ENCODE measurements at regions not wholly inside any gene's neighbourhood (a gene's known extent, or its start where the extent isn't known, plus 50 kb on each side); places are given as distances from the start of the nearest gene placed in this dataset.
"Not testable (repeated sequence)": the region's sequence is repeated elsewhere in the genome, so short reads cannot be mapped to it uniquely, and the experiment has no call there.

- no peak for DNase-seq (ENCODE audit: low read depth in 2 of 2)
These were observed 768.6 kb downstream of the UQCRFS1 start for GRCh38 chr19:28444362-28444761.

- no peak for DNase-seq (ENCODE audit: low read depth in 2 of 2)
These were observed 769.6 kb downstream of the UQCRFS1 start for GRCh38 chr19:28443361-28443760.

DNA sequence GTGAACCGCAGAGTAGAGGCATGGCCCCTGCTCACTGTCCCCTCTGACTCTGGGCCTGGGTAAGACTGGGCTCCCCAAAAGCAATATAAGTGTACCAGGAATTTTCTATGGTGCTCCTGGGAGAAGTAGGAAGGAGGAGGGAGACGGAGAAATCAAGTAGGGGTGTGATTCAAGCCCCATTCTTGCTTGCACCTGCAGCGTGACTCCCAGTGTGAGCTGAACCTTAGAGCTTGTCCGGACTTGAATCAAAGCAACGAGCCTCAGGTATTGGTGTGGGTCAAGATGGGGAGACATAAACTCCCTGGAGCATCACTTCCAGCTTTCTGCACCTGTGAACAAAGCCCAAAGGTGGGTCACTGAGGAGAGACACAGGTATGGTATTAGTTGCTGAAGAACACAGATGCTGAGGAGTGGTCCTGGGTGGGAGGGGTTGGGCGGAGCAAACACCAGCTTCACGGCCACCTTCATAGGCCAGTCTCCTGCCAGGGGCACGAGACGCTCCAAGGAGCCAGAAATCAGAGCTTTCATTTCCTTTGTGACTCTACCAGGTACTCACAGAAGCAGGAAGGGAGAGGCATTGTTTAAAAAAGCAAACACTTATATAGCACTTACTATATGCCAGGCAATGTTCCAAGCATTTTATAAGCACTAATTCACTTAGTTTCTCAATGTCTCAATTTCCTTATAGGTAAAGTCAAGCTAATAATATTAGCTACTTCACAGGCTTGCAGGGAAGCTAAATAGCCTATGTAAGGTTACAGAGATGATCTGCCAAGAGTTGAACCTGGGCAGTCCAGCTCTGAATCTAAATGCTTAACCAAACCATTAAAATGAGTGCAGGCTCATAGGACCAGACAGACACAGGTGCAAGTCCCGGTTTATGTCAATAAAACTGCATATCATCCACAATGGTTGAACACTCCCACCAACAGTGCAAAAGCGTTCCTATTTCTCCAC is 775.3 kb downstream of the UQCRFS1 start:
- no peak for DNase-seq (ENCODE audit: low read depth in 2 of 2)

DNA sequence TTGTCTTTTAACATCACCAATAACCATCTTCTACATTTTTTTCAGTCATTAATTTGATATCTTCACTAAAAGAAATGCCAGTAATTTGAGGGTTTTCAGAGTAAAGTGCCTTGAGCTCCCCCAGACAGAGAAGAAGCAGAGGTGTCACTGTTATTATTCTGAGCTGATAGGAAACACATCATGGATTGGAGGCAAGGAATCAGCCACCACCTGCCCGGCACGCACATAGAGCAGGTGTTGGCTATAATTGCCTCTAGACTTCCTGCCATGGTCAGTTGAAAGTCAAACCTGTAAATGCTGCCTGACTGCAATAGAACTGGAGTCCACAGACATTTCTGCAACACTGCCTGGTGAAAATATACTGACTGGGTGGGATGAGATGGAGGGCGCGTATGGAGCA is 776.6 kb downstream of the UQCRFS1 start:
- no peak for DNase-seq (ENCODE audit: low read depth in 2 of 2)

- DNase-seq (ENCODE audit: low read depth in 2 of 2) = no peak
These were observed 777.2 kb downstream of the UQCRFS1 start for GRCh38 chr19:28435551-28436271.

GRCh38 chr19:28434794-28435193 is 778.2 kb downstream of the UQCRFS1 start:
- not testable (repeated sequence) for DNase-seq (ENCODE audit: low read depth in 2 of 2)

- not testable (repeated sequence) for DNase-seq (ENCODE audit: low read depth in 2 of 2)
These were observed 778.6 kb downstream of the UQCRFS1 start for GRCh38 chr19:28434365-28434764.

DNA sequence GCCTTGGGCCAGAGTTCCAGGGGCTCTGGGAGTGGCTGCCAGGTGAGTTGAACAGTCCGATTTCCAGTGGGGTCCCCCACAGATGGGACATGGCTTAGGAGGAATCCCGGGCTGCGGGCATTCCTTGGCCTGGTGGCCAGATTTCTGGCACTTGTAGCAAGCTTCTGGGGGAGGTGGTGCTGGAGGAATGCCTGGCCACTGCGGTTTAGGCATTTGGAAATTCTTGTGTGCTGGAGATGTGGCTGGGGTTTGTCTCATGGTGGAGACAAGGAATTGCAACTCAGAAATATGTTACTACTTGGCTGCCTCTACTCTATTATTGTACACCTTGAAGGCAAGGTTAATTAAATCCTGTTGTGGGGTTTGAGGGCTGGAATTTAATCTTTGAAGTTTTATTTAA is 779.8 kb downstream of the UQCRFS1 start:
- DNase-seq (ENCODE audit: low read depth in 2 of 2) = not testable (repeated sequence)

DNA sequence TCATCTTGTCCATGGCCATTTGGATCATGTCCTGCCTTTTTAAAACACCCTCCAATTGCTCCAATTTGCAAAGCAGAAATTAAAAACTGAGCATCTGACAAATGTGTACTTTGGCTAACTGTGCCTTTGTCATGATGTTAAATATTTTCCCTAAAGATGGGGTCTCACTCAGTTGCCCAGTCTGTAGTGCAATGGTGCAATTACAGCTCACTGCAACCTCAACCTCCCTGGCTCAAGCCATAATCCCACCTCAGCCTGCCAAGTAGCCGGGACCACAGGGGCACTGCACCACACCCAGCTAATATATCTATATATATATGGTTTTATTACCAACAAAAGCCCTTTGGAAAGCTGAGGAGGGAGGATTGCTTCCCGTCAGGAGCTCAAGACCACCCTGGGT is 782.7 kb downstream of the UQCRFS1 start:
- no peak for DNase-seq (ENCODE audit: low read depth in 2 of 2)

DNA sequence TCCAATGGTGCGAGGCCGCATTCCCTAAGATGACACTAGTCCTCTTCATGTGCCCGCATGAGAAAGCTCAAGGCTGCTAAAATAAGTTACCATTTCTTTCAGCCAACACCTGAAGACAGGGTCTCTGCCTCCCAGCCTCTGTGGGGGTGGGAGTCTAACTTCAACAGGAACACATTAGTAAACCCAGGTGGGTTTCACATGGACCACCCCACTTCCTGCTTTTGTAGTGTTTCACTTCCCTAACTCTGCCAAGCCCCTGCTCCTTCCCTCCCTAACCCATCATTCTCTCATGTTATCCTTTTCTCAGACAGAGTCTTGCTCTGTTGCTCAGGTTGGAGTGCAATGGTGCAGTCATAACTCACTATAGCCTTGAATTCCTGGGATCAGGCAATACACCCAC is 783.6 kb downstream of the UQCRFS1 start:
- no peak for DNase-seq (ENCODE audit: low read depth in 2 of 2)

- DNase-seq (ENCODE audit: low read depth in 2 of 2) = no peak
These were observed 784.1 kb downstream of the UQCRFS1 start for GRCh38 chr19:28428663-28429348.

DNA sequence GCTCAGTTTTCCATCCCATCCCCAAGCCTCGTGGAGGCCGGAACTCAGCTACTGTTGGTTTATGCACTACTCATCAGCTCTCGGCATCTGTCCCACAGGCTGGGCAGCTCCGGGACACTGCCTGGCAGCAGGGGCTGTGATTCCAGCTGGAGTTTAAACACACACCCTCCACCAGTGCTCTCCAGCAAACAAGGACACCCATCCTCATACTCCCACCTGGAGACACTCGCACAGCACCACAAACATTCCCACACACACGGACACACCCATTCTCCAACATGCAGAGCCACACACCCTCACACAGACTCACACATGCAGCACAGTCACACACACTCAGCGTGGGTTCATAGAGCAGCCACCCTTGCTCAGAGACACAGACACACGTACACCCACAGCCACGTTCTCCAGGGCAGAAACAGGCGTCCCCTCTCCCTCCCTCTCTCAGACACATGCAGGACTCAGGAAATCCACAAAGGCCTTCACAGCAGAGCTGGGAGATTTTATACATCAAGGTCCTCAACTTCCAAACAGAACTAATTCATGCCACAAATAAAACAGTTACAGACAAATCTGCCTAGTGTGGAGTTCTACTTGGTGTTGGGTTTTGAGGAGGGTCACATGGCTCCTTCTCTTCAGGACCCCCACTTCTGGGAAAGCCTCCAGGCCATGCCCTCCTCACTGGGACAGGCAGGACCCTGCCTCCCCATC is 785.4 kb downstream of the UQCRFS1 start:
- DNase-seq (ENCODE audit: low read depth in 2 of 2) = no peak

DNA sequence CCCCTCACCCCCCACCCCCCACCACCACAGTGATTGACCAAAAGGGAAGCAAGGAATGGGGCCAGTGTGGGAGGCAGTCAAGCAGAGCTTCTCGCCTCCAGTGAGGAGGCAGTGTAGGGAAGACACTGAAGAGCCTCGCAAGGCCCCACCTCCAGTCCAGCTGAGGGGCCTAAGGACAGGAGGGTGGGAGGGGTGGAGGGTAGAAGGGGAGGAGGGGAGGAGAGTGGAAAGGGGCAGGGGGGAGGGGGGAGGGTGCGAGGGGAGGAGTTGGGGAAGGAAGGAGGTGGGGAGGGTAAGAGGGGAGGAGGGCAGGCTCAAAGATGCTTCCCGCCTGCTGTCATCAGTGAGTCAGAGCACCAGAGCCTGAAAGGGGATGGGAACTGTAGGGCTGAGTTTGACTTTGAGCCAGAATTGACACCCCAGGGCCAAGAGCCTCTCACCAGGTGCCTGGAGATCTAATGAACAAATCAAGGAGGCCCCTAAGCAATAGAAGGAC is 786.2 kb downstream of the UQCRFS1 start:
- no peak for DNase-seq (ENCODE audit: low read depth in 2 of 2)

- DNase-seq (ENCODE audit: low read depth in 2 of 2) = no peak
These were observed 786.7 kb downstream of the UQCRFS1 start for GRCh38 chr19:28426110-28426729.

- DNase-seq (ENCODE audit: low read depth in 2 of 2) = no peak
These were observed 787.7 kb downstream of the UQCRFS1 start for GRCh38 chr19:28425046-28425931.

- no peak for DNase-seq (ENCODE audit: low read depth in 2 of 2)
These were observed 788.3 kb downstream of the UQCRFS1 start for GRCh38 chr19:28424662-28425045.

- no peak for DNase-seq (ENCODE audit: low read depth in 2 of 2)
These were observed 788.9 kb downstream of the UQCRFS1 start for GRCh38 chr19:28424077-28424476.

GRCh38 chr19:28422791-28423650 is 789.9 kb downstream of the UQCRFS1 start:
- DNase-seq (ENCODE audit: low read depth in 2 of 2) = no peak

DNA sequence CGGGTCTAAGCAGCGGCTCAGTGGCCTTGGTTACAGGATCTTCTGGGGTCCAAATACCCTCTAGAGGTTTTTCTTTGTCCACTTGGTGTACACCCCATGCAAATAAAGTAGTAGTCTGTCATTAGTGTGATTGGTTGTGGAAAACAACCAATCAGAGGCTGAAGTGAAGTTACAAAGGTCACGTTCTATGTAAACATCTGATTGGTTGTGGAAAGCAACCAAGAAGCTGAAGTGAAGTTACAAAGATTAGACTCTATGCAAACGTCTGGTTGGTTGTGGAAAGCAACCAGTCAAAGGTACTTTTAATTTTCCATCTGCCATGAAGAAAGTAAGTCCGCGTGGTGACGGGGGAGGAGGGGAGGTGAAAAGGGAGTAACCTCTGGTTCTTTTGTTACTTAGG is 790.9 kb downstream of the UQCRFS1 start:
- DNase-seq (ENCODE audit: low read depth in 2 of 2) = no peak

Measured in stimulated activated CD4-positive, alpha-beta T cell treated with anti-CD3 and anti-CD28 coated beads, Interleukin-1b, Interleukin-23, amount 100 ng/mL, for 4 hours (primary cell).